B cell (primary cell): ENCODE measurements at regions not wholly inside any gene's neighbourhood (a gene's known extent, or its start where the extent isn't known, plus 50 kb on each side); places are given as distances from the start of the nearest gene placed in this dataset.

Experiments used
- CTCF ChIP-seq: fragments of 200-600 bp; IDR thresholded peaks from one replicate; pipeline ENCODE4 v1.8.0; 2022; ENCODE audit warnings: antibody characterized with exemption, mild to moderate bottlenecking
- EZH2 ChIP-seq: IDR thresholded peaks from 2 replicates; pipeline ENCODE4 v1.6.1; 2012; ENCODE audit warnings: borderline replicate concordance, low read depth, mild to moderate bottlenecking, moderate library complexity, low read length; ENCODE audit not compliant: insufficient read depth, poor library complexity, severe bottlenecking

- no peak for TF ChIP-seq EZH2
- no peak for TF ChIP-seq CTCF
Observed at GRCh38 chr4:175560604-175561003, 251.5 kb downstream of the GPM6A start.
